ENCODE measurements at regions not wholly inside any gene's neighbourhood (a gene's known extent, or its start where the extent isn't known, plus 50 kb on each side); places are given as distances from the start of the nearest gene placed in this dataset.

- Histone ChIP-seq H3K9me3 (ENCODE audit: control insufficient read depth, low read length) (peaks cover 7% of the 10 kb centered on the region), H3K36me3 (ENCODE audit: control insufficient read depth, insufficient read depth, low read length) (no peaks in the 10 kb centered on the region), H3K4me1 (ENCODE audit: control insufficient read depth, insufficient read depth, low read length) (no peaks in the 10 kb centered on the region), H3K4me3 (ENCODE audit: low read length) (no peak overlapping the region), H3K27ac (ENCODE audit: low read depth, low read length) (no peak overlapping the region), H3K9ac (ENCODE audit: extremely low read depth, low read length, poor library complexity, severe bottlenecking) (no peak overlapping the region), H3K27me3 (ENCODE audit: control insufficient read depth, insufficient read depth, low read length, poor library complexity, severe bottlenecking) (no peaks in the 10 kb centered on the region)
- Mint-ChIP-seq H3K9me3 (peaks cover 1% of the 10 kb centered on the region), H3K36me3 (ENCODE audit: low read depth) (no peaks in the 10 kb centered on the region), H3K27me3 (ENCODE audit: insufficient read depth) (no peaks in the 10 kb centered on the region), H3K27ac (no peak overlapping the region), H3K4me3 (no peak overlapping the region), H3K4me1 (no peaks in the 10 kb centered on the region)
- TF ChIP-seq CTCF (conservative IDR thresholded peaks at IDR 0.05) = no peak
- 86 to 100% methylated on average over 1 of the region's 1 CpG for WGBS, 2 experiments (ENCODE audit: insufficient coverage in 1 of 2, insufficient read length in 1 of 2)
- no peak for DNase-seq
Measured at GRCh38 chr18:1498216-1498615, 593.5 kb downstream of the ADCYAP1 start.

- Mint-ChIP-seq H3K4me3 (no peak overlapping the region), H3K9me3 (peaks cover 1% of the 10 kb centered on the region), H3K27me3 (ENCODE audit: insufficient read depth) (no peaks in the 10 kb centered on the region), H3K27ac (no peak overlapping the region), H3K4me1 (no peaks in the 10 kb centered on the region), H3K36me3 (ENCODE audit: low read depth) (no peaks in the 10 kb centered on the region)
- Histone ChIP-seq H3K4me3 (ENCODE audit: low read length) (no peak overlapping the region), H3K27me3 (ENCODE audit: control insufficient read depth, insufficient read depth, low read length, poor library complexity, severe bottlenecking) (no peaks in the 10 kb centered on the region), H3K36me3 (ENCODE audit: control insufficient read depth, insufficient read depth, low read length) (no peaks in the 10 kb centered on the region), H3K9me3 (ENCODE audit: control insufficient read depth, low read length) (peaks cover 7% of the 10 kb centered on the region), H3K4me1 (ENCODE audit: control insufficient read depth, insufficient read depth, low read length) (no peaks in the 10 kb centered on the region), H3K27ac (ENCODE audit: low read depth, low read length) (no peak overlapping the region), H3K9ac (ENCODE audit: extremely low read depth, low read length, poor library complexity, severe bottlenecking) (no peak overlapping the region)
- DNase-seq = no peak
- TF ChIP-seq CTCF (conservative IDR thresholded peaks at IDR 0.05) = peak; percentile 44
Measured at GRCh38 chr18:1499265-1499664, 594.6 kb downstream of the ADCYAP1 start.

- Histone ChIP-seq H3K27me3 (ENCODE audit: control insufficient read depth, insufficient read depth, low read length, poor library complexity, severe bottlenecking) (no peaks in the 10 kb centered on the region), H3K36me3 (ENCODE audit: control insufficient read depth, insufficient read depth, low read length) (no peaks in the 10 kb centered on the region), H3K4me3 (ENCODE audit: low read length) (no peak overlapping the region), H3K4me1 (ENCODE audit: control insufficient read depth, insufficient read depth, low read length) (no peaks in the 10 kb centered on the region), H3K9me3 (ENCODE audit: control insufficient read depth, low read length) (no peaks in the 10 kb centered on the region), H3K27ac (ENCODE audit: low read depth, low read length) (no peak overlapping the region), H3K9ac (ENCODE audit: extremely low read depth, low read length, poor library complexity, severe bottlenecking) (no peak overlapping the region)
- no peaks in the 10 kb centered on the region for H3K9me3 Mint-ChIP-seq
- H3K36me3 Mint-ChIP-seq (ENCODE audit: low read depth) = no peaks in the 10 kb centered on the region
- peaks cover 10% of the 10 kb centered on the region for H3K4me1 Mint-ChIP-seq
- H3K27me3 Mint-ChIP-seq (ENCODE audit: insufficient read depth) = no peaks in the 10 kb centered on the region
- WGBS, 2 experiments (ENCODE audit: insufficient coverage in 1 of 2, insufficient read length in 1 of 2) = 91 to 96% methylated on average over 4 of the region's 4 CpGs
- no peak overlapping the region for H3K4me3 Mint-ChIP-seq
- H3K27ac Mint-ChIP-seq = no peak overlapping the region
- no peak for TF ChIP-seq CTCF (conservative IDR thresholded peaks at IDR 0.05)
- no peak for DNase-seq
Measured at GRCh38 chr18:1503847-1504246, 599.2 kb downstream of the ADCYAP1 start.
